GM12878 (cell line): ENCODE measurements at regions not wholly inside any gene's neighbourhood (a gene's known extent, or its start where the extent isn't known, plus 50 kb on each side); places are given as distances from the start of the nearest gene placed in this dataset.

Source experiments
- ATAC-seq: fragments of 200-7000 bp; cut with Tn5 transposase; 3 replicates; pipeline ENCODE4 v1.9.1; 2020; ENCODE audit warnings: mild to moderate bottlenecking, moderate library complexity
- BruUV-seq: library from RNA; stranded (reverse); fragments of 400-500 nt; replicated peaks from 2 replicates; lab custom pipeline; 2021; lab: Mats Ljungman, UMichigan
- CTCF ChIA-PET: fragments of 300-600 bp; sonication (Branson Sonifier 250); formaldehyde crosslinking; extraction: SDS; loops from one replicate; lab custom pipeline; 2021; ENCODE audit warnings: inconsistent platforms; lab: Yijun Ruan, JAX
- POLR2A ChIA-PET: fragments of 350-600 bp; formaldehyde crosslinking; extraction: SDS; loops from one replicate; lab custom pipeline; 2021; ENCODE audit warnings: inconsistent platforms; lab: Charles Lee
- RAD21 ChIA-PET: fragments of 300-600 bp; sonication (Branson Sonifier 250); formaldehyde crosslinking; loops from one replicate; lab custom pipeline; 2023; ENCODE audit warnings: antibody characterized with exemption; ENCODE audit not compliant: unreplicated experiment; lab: Charles Lee
- SMC1A ChIA-PET: fragments of 300-600 bp; sonication (Branson Sonifier 250); formaldehyde crosslinking; loops from one replicate; lab custom pipeline; 2023; ENCODE audit not compliant: unreplicated experiment, uncharacterized antibody; lab: Charles Lee
- DNase-seq: peaks from one replicate; pipeline ENCODE4 v3.0.0-alpha.2; 2011; ENCODE audit warnings: low read depth, low spot score
- FAIRE-seq: peaks from 3 replicates; lab custom pipeline; 2011; peaks lifted over from hg19 to GRCh38; lab: Jason Lieb, UNC
- H2AFZ ChIP-seq: 2 replicates; pipeline ENCODE4 v1.6.0; 2011; ENCODE audit warnings: low read depth, low read length, control low read depth; ENCODE audit not compliant: control insufficient read depth
- H3K27ac ChIP-seq: 2 replicates; pipeline ENCODE4 v1.5.1; 2011; ENCODE audit warnings: control low read depth; ENCODE audit not compliant: control insufficient read depth, insufficient read depth
- H3K27me3 ChIP-seq, 2 experiments: replicated peaks in 1 of 2; 2 replicates each; pipeline versions ENCODE4 v1.6.0 to v1.6.1; 2011; ENCODE audit warnings: low read length in 1 of 2; ENCODE audit not compliant: control insufficient read depth in 2 of 2, insufficient read depth in 2 of 2
- H3K36me3 ChIP-seq, 2 experiments: 2 replicates each; pipeline ENCODE4 v1.5.1; 2011; ENCODE audit warnings: low read length in 1 of 2; ENCODE audit not compliant: control insufficient read depth in 2 of 2, insufficient read depth in 2 of 2
- H3K4me1 ChIP-seq: 2 replicates; pipeline ENCODE4 v1.6.1; 2011; ENCODE audit warnings: mild to moderate bottlenecking, low read length, moderate library complexity, mixed read lengths; ENCODE audit not compliant: control insufficient read depth, insufficient read depth
- H3K4me2 ChIP-seq: 2 replicates; pipeline ENCODE4 v1.6.0; 2011; ENCODE audit warnings: control low read depth; ENCODE audit not compliant: control insufficient read depth, insufficient read depth
- H3K4me3 ChIP-seq: fragments of 200-600 bp; sonication (generic); 2 replicates; pipeline ENCODE4 v1.5.1; 2016
- H3K79me2 ChIP-seq: 2 replicates; pipeline ENCODE4 v1.6.0; 2011; ENCODE audit warnings: low read length; ENCODE audit not compliant: control insufficient read depth, insufficient read depth
- H3K9ac ChIP-seq: 2 replicates; pipeline ENCODE4 v1.8.0; 2011; ENCODE audit warnings: low read length, control low read depth, mixed read lengths; ENCODE audit not compliant: control insufficient read depth, insufficient read depth
- H3K9me3 ChIP-seq: replicated peaks from 3 replicates; pipeline ENCODE4 v1.5.1; 2011; ENCODE audit warnings: mild to moderate bottlenecking, low read length; ENCODE audit not compliant: control insufficient read depth, insufficient read depth
- H4K20me1 ChIP-seq: 2 replicates; pipeline ENCODE4 v1.6.0; 2011; ENCODE audit not compliant: control insufficient read depth, insufficient read depth
- CBX5 ChIP-seq: sonication (generic); IDR thresholded peaks from 2 replicates; pipeline ENCODE4 v1.6.1; 2016; ENCODE audit warnings: low read depth, moderate library complexity, mild to moderate bottlenecking, inconsistent platforms
- EED ChIP-seq: sonication (generic); IDR thresholded peaks from 2 replicates; pipeline ENCODE4 v1.6.1; 2016; ENCODE audit warnings: antibody characterized with exemption, low read depth
- EZH2 ChIP-seq: IDR thresholded peaks from 2 replicates; pipeline ENCODE4 v1.6.1; 2012; ENCODE audit warnings: low read depth, mild to moderate bottlenecking, control low read depth, inconsistent platforms, low read length, borderline replicate concordance; ENCODE audit not compliant: control insufficient read depth
- IRF4 ChIP-seq: IDR thresholded peaks from 2 replicates; pipeline ENCODE4 v1.6.1; 2011; ENCODE audit warnings: low read depth, low read length
- KDM1A ChIP-seq: fragments of 200-600 bp; sonication (generic); IDR thresholded peaks from 2 replicates; pipeline ENCODE4 v1.6.1; 2016; ENCODE audit warnings: borderline replicate concordance
- NFYB ChIP-seq: IDR thresholded peaks from 2 replicates; pipeline ENCODE4 v1.6.1; 2011; ENCODE audit warnings: low read depth, mild to moderate bottlenecking, low read length, improper control_type of control experiment, moderate library complexity; ENCODE audit not compliant: insufficient read depth
- NR2C2 ChIP-seq: IDR thresholded peaks from 2 replicates; pipeline ENCODE4 v1.6.1; 2011; ENCODE audit warnings: borderline replicate concordance, low read depth; ENCODE audit not compliant: control insufficient read depth, insufficient read length
- NRF1 ChIP-seq: conservative IDR thresholded peaks from 2 replicates; pipeline ENCODE4 v1.6.1; 2011; ENCODE audit warnings: mild to moderate bottlenecking, low read depth, low read length, improper control_type of control experiment
- POLR2AphosphoS2 ChIP-seq: IDR thresholded peaks from 2 replicates; pipeline ENCODE4 v1.6.1; 2011; ENCODE audit warnings: low read depth, mild to moderate bottlenecking, low read length, improper control_type of control experiment, moderate library complexity
- RELA ChIP-seq: fragments of 450-650 bp; IDR thresholded peaks from 2 replicates; pipeline ENCODE4 v1.8.0; 2014; ENCODE audit warnings: borderline replicate concordance; ENCODE audit not compliant: partially characterized antibody
- SUZ12 ChIP-seq: fragments of 200-600 bp; sonication (generic); IDR thresholded peaks from one replicate; pipeline ENCODE4 v1.6.1; 2018; ENCODE audit warnings: antibody characterized with exemption, mild to moderate bottlenecking; ENCODE audit not compliant: unreplicated experiment
- ZNF207 ChIP-seq: fragments of 450-650 bp; IDR thresholded peaks from 2 replicates; pipeline ENCODE4 v1.6.1; 2014; ENCODE audit warnings: antibody characterized with exemption, mild to moderate bottlenecking, borderline replicate concordance
- WGBS: methylation state at CpG from one replicate; pipeline ENCODE4 v1.1.6; 2016; ENCODE audit warnings: low lambda C conversion rate; ENCODE audit not compliant: insufficient replicate concordance, insufficient coverage; ENCODE audit errors: missing lambda C conversion rate; 5-methylcytosine and 5-hydroxymethylcytosine counted together
- in situ Hi-C: fragments of 300-500 bp; cut with MboI; formaldehyde crosslinking; loops from 9 replicates; pipeline ENCODE4 v1.14.3; 2018; ENCODE audit warnings: mixed read lengths
- intact Hi-C: fragments of 100-400 bp; cut with micrococcal nuclease; formaldehyde crosslinking; loops from one replicate; pipeline ENCODE4 v1.14.2; 2022; ENCODE audit not compliant: unreplicated experiment
- TF ChIP-seq, protein P1 (sequence below): fragments of 450-650 bp; IDR thresholded peaks from 2 replicates; pipeline ENCODE4 v1.6.1; 2017; ENCODE audit warnings: mild to moderate bottlenecking, moderate library complexity

DNA sequence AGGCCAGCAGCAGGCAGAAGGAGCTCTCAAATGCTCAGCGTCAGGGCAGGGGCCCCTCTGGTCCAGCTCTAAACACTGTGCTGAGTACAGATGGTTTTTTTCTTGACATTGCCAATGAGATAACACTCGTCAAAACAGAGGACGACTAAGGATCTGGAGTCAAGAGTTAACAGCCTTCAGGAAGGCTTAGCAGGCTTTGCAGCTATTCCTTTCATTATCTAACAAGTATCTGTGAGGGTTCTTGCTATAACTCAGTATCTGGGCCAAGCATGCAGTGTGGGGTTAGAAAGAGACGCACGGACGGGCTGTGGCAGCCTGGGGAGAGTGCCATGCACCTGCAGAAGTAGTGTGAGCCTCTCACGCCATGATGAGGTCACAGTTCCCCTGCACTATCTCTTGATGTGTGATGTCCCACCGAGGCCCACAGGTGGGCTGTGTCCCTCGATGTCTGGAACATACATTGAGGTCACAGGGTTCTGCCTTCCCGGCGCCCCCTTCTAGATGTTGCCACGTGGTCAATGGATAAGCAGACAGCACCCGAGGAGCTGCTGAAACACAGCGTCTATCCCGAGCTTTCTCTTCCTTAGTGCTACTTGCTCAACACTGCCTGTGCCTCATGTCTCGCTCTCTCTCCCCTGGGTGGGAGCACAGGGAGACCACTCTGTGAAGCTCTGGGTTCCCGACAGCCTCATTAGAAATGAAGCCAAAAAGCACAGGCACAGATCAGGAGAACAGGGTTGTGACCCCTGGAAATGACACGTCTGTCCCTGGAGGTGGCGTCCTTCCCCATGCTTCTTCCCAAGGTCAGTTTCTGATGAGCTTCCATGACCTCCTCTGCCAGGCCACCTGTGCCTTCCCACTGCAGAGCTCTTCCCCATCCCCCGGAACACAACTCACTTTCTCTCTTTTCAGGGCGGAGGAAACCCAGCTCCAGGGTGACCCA, 85.5 kb upstream of the RPS6KA2 start:
- intact Hi-C loops (no loop called here), in situ Hi-C loops (no loop called here)
- ChIA-PET POLR2A (no interaction called here), RAD21 (no interaction called here), SMC1A (no interaction called here), CTCF (no interaction called here)
- DNase-seq (no peak), FAIRE-seq (no peak), ATAC-seq (no peak)
- H3K4me2 ChIP-seq: no peak overlapping the region
- 53% methylated on average over 21 of the region's 21 CpGs for WGBS
- H3K4me3 ChIP-seq: no peak overlapping the region
- no peaks in the 10 kb centered on the region; the same call in 1 of the 2 replicates for H3K4me1 ChIP-seq
- no TSS peak for BruUV-seq
- H4K20me1 ChIP-seq: no peaks in the 10 kb centered on the region
- no peak overlapping the region for H3K9ac ChIP-seq
- H3K79me2 ChIP-seq: no peaks in the 10 kb centered on the region
- no peak overlapping the region for H2AFZ ChIP-seq
- no peak for TF ChIP-seq EZH2
- TF ChIP-seq NFYB: no peak
- TF ChIP-seq, protein P1, sequence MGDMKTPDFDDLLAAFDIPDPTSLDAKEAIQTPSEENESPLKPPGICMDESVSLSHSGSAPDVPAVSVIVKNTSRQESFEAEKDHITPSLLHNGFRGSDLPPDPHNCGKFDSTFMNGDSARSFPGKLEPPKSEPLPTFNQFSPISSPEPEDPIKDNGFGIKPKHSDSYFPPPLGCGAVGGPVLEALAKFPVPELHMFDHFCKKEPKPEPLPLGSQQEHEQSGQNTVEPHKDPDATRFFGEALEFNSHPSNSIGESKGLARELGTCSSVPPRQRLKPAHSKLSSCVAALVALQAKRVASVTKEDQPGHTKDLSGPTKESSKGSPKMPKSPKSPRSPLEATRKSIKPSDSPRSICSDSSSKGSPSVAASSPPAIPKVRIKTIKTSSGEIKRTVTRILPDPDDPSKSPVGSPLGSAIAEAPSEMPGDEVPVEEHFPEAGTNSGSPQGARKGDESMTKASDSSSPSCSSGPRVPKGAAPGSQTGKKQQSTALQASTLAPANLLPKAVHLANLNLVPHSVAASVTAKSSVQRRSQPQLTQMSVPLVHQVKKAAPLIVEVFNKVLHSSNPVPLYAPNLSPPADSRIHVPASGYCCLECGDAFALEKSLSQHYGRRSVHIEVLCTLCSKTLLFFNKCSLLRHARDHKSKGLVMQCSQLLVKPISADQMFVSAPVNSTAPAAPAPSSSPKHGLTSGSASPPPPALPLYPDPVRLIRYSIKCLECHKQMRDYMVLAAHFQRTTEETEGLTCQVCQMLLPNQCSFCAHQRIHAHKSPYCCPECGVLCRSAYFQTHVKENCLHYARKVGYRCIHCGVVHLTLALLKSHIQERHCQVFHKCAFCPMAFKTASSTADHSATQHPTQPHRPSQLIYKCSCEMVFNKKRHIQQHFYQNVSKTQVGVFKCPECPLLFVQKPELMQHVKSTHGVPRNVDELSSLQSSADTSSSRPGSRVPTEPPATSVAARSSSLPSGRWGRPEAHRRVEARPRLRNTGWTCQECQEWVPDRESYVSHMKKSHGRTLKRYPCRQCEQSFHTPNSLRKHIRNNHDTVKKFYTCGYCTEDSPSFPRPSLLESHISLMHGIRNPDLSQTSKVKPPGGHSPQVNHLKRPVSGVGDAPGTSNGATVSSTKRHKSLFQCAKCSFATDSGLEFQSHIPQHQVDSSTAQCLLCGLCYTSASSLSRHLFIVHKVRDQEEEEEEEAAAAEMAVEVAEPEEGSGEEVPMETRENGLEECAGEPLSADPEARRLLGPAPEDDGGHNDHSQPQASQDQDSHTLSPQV: no peak
- TF ChIP-seq KDM1A: no peak
- TF ChIP-seq RELA: no peak
- TF ChIP-seq NRF1: no peak
- TF ChIP-seq CBX5: no peak
- no peak for TF ChIP-seq EED
- no peak for TF ChIP-seq SUZ12
- no peak for TF ChIP-seq ZNF207
- TF ChIP-seq POLR2AphosphoS2: no peak
- no peak for TF ChIP-seq NR2C2
- TF ChIP-seq IRF4: no peak
- no peaks in the 10 kb centered on the region for H3K36me3 ChIP-seq
- no peak overlapping the region for H3K27ac ChIP-seq
- no peaks in the 10 kb centered on the region; the same call in 2 of the 3 replicates for H3K9me3 ChIP-seq
- H3K27me3 ChIP-seq: no peaks in the 10 kb centered on the region
